ENCODE measurements at regions not wholly inside any gene's neighbourhood (a gene's known extent, or its start where the extent isn't known, plus 50 kb on each side); places are given as distances from the start of the nearest gene placed in this dataset.

DNA sequence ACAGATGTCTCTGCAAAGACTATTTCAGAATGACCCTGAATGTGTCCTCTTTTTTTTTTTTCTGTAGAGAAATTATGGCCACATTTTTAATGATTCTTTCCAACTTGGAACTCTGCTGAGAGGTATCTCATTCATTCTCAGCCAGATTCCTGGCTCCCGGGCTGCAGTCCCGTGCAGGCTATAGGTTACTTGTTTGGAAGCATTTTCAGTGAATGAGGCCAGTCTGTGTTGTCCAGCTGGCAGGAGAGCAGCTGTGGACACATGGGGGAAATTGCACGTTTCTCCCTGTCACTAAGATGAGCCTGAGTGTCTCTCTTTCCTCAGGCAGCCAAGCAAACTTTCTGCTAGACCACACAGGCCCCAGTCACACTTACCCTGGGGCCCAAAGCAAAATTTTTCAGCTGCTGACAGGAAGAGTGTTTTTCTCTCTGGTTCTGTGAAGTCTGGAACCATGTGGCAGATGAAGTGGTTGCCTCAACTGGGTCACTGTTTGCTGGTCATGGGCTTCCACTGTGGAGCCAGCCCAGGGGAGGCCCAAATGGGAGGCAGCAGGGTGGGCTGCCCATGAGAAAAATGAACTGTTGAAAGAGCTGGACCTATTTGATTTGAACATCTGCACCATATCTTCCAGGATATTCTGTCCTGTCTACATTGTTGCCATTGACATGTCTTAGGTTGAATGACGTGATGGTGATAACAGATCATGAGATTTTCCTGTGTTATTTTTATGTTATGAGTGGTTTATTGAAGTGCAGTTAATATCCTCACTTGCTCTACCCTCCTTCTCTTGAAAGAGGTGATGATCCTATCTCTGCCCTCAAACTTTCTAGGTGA is 431.2 kb downstream of the LPIN1 start:
- Mint-ChIP-seq H3K36me3 (ENCODE audit: low read depth) (no peaks in the 10 kb centered on the region), H3K9me3 (no peaks in the 10 kb centered on the region), H3K27me3 (ENCODE audit: insufficient read depth) (peaks cover 6% of the 10 kb centered on the region), H3K4me3 (no peak overlapping the region), H3K27ac (no peak overlapping the region), H3K4me1 (no peaks in the 10 kb centered on the region)
- Histone ChIP-seq H3K36me3 (ENCODE audit: control insufficient read depth, insufficient read depth, low read length) (no peaks in the 10 kb centered on the region), H3K9ac (ENCODE audit: extremely low read depth, low read length, poor library complexity, severe bottlenecking) (no peak overlapping the region), H3K27me3 (ENCODE audit: control insufficient read depth, insufficient read depth, low read length, poor library complexity, severe bottlenecking) (no peaks in the 10 kb centered on the region), H3K4me1 (ENCODE audit: control insufficient read depth, insufficient read depth, low read length) (no peaks in the 10 kb centered on the region), H3K9me3 (ENCODE audit: control insufficient read depth, low read length) (no peaks in the 10 kb centered on the region), H3K27ac (ENCODE audit: low read depth, low read length) (no peak overlapping the region), H3K4me3 (ENCODE audit: low read length) (no peak overlapping the region)
- DNase-seq = no peak
- TF ChIP-seq, protein P1, sequence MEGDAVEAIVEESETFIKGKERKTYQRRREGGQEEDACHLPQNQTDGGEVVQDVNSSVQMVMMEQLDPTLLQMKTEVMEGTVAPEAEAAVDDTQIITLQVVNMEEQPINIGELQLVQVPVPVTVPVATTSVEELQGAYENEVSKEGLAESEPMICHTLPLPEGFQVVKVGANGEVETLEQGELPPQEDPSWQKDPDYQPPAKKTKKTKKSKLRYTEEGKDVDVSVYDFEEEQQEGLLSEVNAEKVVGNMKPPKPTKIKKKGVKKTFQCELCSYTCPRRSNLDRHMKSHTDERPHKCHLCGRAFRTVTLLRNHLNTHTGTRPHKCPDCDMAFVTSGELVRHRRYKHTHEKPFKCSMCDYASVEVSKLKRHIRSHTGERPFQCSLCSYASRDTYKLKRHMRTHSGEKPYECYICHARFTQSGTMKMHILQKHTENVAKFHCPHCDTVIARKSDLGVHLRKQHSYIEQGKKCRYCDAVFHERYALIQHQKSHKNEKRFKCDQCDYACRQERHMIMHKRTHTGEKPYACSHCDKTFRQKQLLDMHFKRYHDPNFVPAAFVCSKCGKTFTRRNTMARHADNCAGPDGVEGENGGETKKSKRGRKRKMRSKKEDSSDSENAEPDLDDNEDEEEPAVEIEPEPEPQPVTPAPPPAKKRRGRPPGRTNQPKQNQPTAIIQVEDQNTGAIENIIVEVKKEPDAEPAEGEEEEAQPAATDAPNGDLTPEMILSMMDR (conservative IDR thresholded peaks at IDR 0.05) = no peak
- WGBS, 2 experiments (ENCODE audit: insufficient coverage in 1 of 2, insufficient read length in 1 of 2) = 77 to 85% methylated on average over 3 to 4 of the region's 4 CpGs

DNA sequence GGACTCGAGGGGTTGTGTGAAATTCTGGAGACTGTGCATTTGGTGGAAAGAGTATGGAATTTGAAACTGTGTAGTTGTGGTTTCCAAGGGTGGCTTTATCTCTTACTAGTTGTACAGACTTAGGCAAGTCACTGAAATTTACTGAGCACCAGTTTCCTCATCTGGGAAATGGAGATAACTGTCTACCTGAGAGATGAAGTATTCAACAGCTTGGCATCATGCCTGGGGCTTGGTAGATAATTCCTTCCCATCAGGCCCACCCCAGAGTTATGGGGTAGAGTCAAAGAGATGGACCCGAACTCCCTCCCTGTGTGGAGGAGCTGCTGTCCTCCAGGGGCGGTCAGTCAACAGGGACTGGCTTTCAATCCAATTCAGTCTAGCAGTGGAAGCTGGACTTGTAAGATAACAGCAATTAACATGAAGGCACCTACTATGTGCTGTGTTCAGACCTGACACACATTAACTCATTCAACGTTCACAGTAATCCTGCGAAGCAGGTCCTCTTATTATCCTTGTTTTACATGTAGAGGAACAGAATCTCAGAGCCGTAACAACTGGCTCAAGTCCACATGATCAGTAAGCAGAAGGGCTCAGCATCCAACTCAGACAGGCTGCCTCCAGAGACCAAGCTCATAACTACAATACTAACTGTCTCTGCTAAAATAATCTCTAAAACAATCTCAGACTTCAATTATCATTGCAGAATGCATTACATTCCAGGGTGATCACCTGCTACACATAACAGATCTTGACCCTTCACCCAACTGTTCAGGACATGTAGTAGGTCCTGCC is 432.1 kb downstream of the LPIN1 start:
- TF ChIP-seq, protein P1 (conservative IDR thresholded peaks at IDR 0.05) = no peak
- Histone ChIP-seq H3K9me3 (ENCODE audit: control insufficient read depth, low read length) (no peaks in the 10 kb centered on the region), H3K36me3 (ENCODE audit: control insufficient read depth, insufficient read depth, low read length) (no peaks in the 10 kb centered on the region), H3K4me3 (ENCODE audit: low read length) (no peak overlapping the region), H3K27ac (ENCODE audit: low read depth, low read length) (no peak overlapping the region), H3K27me3 (ENCODE audit: control insufficient read depth, insufficient read depth, low read length, poor library complexity, severe bottlenecking) (no peaks in the 10 kb centered on the region), H3K9ac (ENCODE audit: extremely low read depth, low read length, poor library complexity, severe bottlenecking) (no peak overlapping the region), H3K4me1 (ENCODE audit: control insufficient read depth, insufficient read depth, low read length) (no peaks in the 10 kb centered on the region)
- H3K36me3 Mint-ChIP-seq (ENCODE audit: low read depth) = no peaks in the 10 kb centered on the region
- peaks cover 6% of the 10 kb centered on the region for H3K27me3 Mint-ChIP-seq (ENCODE audit: insufficient read depth)
- H3K4me1 Mint-ChIP-seq = no peaks in the 10 kb centered on the region
- DNase-seq = no peak
- no peaks in the 10 kb centered on the region for H3K9me3 Mint-ChIP-seq
- 86 to 96% methylated on average over 5 to 6 of the region's 6 CpGs for WGBS, 2 experiments (ENCODE audit: insufficient coverage in 1 of 2, insufficient read length in 1 of 2)
- H3K4me3 Mint-ChIP-seq = no peak overlapping the region
- H3K27ac Mint-ChIP-seq = no peak overlapping the region

DNA sequence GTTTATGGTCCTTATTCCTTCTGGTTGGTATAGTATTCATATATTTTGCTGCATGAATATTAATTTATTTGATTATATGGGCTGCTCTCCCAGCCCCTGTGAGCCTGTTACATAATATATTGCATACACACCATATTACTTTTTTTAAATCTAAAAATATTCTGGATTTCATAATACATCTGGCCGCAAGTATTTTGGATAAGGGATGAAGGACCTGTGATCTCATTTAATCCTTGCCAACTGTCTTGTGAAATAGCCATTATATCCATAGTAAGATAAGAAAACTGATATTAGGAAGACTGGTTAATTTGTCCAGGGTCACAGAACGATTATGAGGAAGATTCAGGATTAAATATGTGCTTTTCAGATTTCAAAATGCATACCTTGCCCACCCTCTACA is 433.6 kb downstream of the LPIN1 start:
- no peak for DNase-seq
- Histone ChIP-seq H3K27me3 (ENCODE audit: control insufficient read depth, insufficient read depth, low read length, poor library complexity, severe bottlenecking) (no peaks in the 10 kb centered on the region), H3K27ac (ENCODE audit: low read depth, low read length) (no peak overlapping the region), H3K36me3 (ENCODE audit: control insufficient read depth, insufficient read depth, low read length) (no peaks in the 10 kb centered on the region), H3K4me3 (ENCODE audit: low read length) (no peak overlapping the region), H3K4me1 (ENCODE audit: control insufficient read depth, insufficient read depth, low read length) (no peaks in the 10 kb centered on the region), H3K9me3 (ENCODE audit: control insufficient read depth, low read length) (no peaks in the 10 kb centered on the region), H3K9ac (ENCODE audit: extremely low read depth, low read length, poor library complexity, severe bottlenecking) (no peak overlapping the region)
- H3K4me3 Mint-ChIP-seq = no peak overlapping the region
- H3K4me1 Mint-ChIP-seq = no peaks in the 10 kb centered on the region
- H3K36me3 Mint-ChIP-seq (ENCODE audit: low read depth) = no peaks in the 10 kb centered on the region
- no peak overlapping the region for H3K27ac Mint-ChIP-seq
- no peaks in the 10 kb centered on the region for H3K9me3 Mint-ChIP-seq
- peaks cover 6% of the 10 kb centered on the region for H3K27me3 Mint-ChIP-seq (ENCODE audit: insufficient read depth)
- TF ChIP-seq, protein P1 (conservative IDR thresholded peaks at IDR 0.05) = no peak
- WGBS, 2 experiments (ENCODE audit: insufficient coverage in 1 of 2, insufficient read length in 1 of 2) = 95 to 100% methylated on average over 1 to 2 of the region's 2 CpGs

All from endodermal cell (in vitro differentiated cells).